Uterus (tissue), 3 donors: ENCODE measurements at regions not wholly inside any gene's neighbourhood (a gene's known extent, or its start where the extent isn't known, plus 50 kb on each side); places are given as distances from the start of the nearest gene placed in this dataset.

Experiments used
- DNase-seq, 2 donors: peaks; one replicate each; pipeline ENCODE4 v3.0.0-alpha.2; 2019 to 2020
- H3K27ac ChIP-seq, 2 donors: fragments of 200-600 bp; sonication (generic); 1 replicate in 1 of 2; 2 replicates in 1 of 2; pipeline ENCODE4 v1.5.1; 2016 to 2018
- H3K27me3 ChIP-seq, 2 donors: fragments of 200-600 bp; sonication (generic); one replicate each; pipeline ENCODE4 v1.5.1; 2018 to 2019; ENCODE audit warnings: control low read depth in 1 of 2
- H3K36me3 ChIP-seq, 2 donors: fragments of 200-600 bp; sonication (generic); one replicate each; pipeline ENCODE4 v1.5.1; 2019; ENCODE audit warnings: control low read depth in 1 of 2
- H3K4me1 ChIP-seq, 2 donors: fragments of 200-600 bp; sonication (generic); one replicate each; pipeline ENCODE4 v1.5.1; 2018 to 2019; ENCODE audit warnings: control low read depth in 1 of 2
- H3K4me3 ChIP-seq, 2 donors: fragments of 200-600 bp; sonication (generic); 1 replicate in 1 of 2; 2 replicates in 1 of 2; pipeline ENCODE4 v1.5.1; 2018 to 2019; ENCODE audit warnings: mild to moderate bottlenecking in 1 of 2
- H3K9me3 ChIP-seq, 2 donors: fragments of 200-600 bp; sonication (generic); one replicate each; pipeline ENCODE4 v1.5.1; 2019; ENCODE audit warnings: control low read depth in 1 of 2
- POLR2A ChIP-seq, 2 donors: fragments of 450-650 bp; IDR thresholded peaks; one replicate each; pipeline ENCODE4 v1.6.1; 2016; ENCODE audit warnings: antibody characterized with exemption in 2 of 2, mild to moderate bottlenecking in 1 of 2, moderate library complexity in 1 of 2
- intact Hi-C: fragments of 100-400 bp; cut with DNase I; formaldehyde crosslinking; loops from one replicate; pipeline ENCODE4 v1.15.1; 2023; ENCODE audit warnings: low total_unique reads
- TF ChIP-seq, protein P1 (sequence below), 4 experiments: fragments of 200-600 bp in 2 of 4; fragments of 450-650 bp in 2 of 4; sonication (generic) in 2 of 4; IDR thresholded peaks; one replicate each; pipeline ENCODE4 v1.5.1; 2016 to 2019; ENCODE audit warnings: antibody characterized with exemption in 4 of 4, mild to moderate bottlenecking in 2 of 4, moderate library complexity in 1 of 4
- donor health status: DM: yes; HTN: yes; CAD: no.

DNA sequence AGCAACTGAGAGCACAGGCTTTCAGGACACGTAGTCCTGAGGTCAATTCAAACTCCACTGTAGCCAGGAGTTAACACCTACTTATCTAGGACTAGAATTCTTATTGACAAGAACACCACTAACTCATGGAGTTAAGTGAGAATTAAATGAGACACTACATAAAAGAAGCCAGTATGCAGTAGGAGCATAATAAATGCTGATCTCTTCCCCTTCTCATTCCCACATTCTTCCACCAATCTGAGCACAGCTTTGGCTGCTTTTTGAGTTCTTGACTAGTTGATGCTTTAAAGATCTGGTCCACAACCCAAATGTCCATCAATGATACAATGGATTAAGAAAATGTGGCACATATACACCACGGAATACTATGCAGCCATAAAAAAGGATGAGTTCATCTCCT is 55.2 kb downstream of the TTC32 start:
- H3K36me3 ChIP-seq, result no peaks in the 10 kb centered on the region
- H3K27me3 ChIP-seq, result no peaks in the 10 kb centered on the region
- H3K27ac ChIP-seq, result no peak overlapping the region
- TF ChIP-seq, protein P1, sequence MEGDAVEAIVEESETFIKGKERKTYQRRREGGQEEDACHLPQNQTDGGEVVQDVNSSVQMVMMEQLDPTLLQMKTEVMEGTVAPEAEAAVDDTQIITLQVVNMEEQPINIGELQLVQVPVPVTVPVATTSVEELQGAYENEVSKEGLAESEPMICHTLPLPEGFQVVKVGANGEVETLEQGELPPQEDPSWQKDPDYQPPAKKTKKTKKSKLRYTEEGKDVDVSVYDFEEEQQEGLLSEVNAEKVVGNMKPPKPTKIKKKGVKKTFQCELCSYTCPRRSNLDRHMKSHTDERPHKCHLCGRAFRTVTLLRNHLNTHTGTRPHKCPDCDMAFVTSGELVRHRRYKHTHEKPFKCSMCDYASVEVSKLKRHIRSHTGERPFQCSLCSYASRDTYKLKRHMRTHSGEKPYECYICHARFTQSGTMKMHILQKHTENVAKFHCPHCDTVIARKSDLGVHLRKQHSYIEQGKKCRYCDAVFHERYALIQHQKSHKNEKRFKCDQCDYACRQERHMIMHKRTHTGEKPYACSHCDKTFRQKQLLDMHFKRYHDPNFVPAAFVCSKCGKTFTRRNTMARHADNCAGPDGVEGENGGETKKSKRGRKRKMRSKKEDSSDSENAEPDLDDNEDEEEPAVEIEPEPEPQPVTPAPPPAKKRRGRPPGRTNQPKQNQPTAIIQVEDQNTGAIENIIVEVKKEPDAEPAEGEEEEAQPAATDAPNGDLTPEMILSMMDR (IDR thresholded peaks at IDR 0.05), result no peak
- no peak for TF ChIP-seq POLR2A (IDR thresholded peaks at IDR 0.05)
- intact Hi-C loops, result no loop called here
- no peak for DNase-seq
- no peaks in the 10 kb centered on the region for H3K4me1 ChIP-seq
- H3K4me3 ChIP-seq, result no peak overlapping the region
- H3K9me3 ChIP-seq, result no peaks in the 10 kb centered on the region

DNA sequence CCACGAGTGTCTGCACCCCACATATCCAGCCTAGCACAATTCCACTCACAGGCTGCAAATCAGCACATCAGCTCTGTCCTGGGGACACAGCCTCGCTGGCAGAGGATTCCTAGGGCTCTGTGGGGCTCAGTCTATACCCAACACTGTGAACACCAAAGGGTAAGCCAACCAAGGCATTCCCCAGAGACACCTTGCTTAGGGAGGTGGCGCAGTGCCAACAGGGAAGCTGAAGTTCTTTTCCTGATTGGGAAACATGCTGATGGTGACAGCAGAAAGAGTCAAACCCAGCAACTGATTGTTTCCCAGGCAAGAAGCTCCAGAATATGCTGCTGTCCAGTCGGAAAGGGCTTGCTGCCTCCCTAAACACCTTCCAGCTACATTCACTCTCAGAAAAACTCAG is 55.8 kb downstream of the TTC32 start:
- no peak overlapping the region for H3K4me3 ChIP-seq
- TF ChIP-seq, protein P1 (IDR thresholded peaks at IDR 0.05), result no peak
- TF ChIP-seq POLR2A (IDR thresholded peaks at IDR 0.05), result no peak
- H3K27ac ChIP-seq, result no peak overlapping the region
- intact Hi-C loops, result no loop called here
- H3K9me3 ChIP-seq, result no peaks in the 10 kb centered on the region
- H3K36me3 ChIP-seq, result no peaks in the 10 kb centered on the region
- DNase-seq, result no peak
- no peaks in the 10 kb centered on the region for H3K4me1 ChIP-seq
- no peaks in the 10 kb centered on the region for H3K27me3 ChIP-seq

DNA sequence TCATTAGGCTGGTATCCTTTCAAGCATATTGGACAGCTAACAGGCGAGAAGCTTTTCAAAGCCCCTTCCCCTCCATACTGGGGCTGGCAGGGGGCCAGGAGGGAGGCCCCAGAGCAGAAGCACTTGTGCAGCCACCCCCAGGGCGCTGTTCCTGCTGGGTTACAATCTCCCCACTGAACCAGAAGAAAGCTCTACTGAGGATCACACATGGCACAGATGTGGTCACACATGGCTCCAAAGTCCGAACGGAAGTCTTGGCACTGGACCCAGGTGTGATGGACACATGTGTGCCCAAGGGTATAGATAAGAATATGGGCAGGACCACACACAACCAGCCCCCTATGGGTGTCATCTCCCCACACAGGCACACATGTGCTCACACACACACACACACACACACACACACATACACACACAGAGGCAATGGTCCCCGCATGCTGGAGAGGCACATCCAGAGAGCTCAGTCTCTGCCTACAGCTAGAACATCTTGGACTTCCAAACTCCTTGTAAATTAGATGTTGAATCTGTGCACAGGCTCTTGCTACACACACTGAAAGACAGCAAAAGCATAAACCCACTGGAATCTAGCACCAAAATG is 56.4 kb downstream of the TTC32 start:
- Histone ChIP-seq H3K36me3 (no peaks in the 10 kb centered on the region), H3K9me3 (no peaks in the 10 kb centered on the region), H3K27ac (no peak overlapping the region), H3K4me3 (no peak overlapping the region), H3K27me3 (no peaks in the 10 kb centered on the region), H3K4me1 (no peaks in the 10 kb centered on the region)
- no peak for DNase-seq
- TF ChIP-seq, protein P1 (IDR thresholded peaks at IDR 0.05), result no peak
- no peak for TF ChIP-seq POLR2A (IDR thresholded peaks at IDR 0.05)
- intact Hi-C loops, result no loop called here

DNA sequence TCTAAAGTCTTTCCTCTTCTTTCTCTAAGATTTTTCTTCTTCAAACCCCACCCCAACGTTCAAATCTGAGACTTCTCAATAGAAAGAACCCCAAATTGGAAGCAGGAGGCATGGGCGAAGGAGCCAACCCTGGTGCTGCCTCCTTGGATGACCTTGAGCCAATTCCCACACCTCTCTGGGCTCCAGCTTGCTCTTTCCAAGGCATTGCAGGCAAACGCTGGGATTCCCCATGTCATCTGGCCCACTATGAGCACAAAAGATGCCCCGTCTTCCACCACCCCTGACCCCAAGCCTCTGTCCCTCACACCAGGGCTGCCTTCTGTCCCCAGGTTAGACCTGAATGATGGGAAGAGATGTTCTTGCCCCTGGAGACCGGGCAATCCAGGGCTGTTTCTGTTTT is 57.0 kb downstream of the TTC32 start:
- intact Hi-C loops, result no loop called here
- DNase-seq, result no peak

DNA sequence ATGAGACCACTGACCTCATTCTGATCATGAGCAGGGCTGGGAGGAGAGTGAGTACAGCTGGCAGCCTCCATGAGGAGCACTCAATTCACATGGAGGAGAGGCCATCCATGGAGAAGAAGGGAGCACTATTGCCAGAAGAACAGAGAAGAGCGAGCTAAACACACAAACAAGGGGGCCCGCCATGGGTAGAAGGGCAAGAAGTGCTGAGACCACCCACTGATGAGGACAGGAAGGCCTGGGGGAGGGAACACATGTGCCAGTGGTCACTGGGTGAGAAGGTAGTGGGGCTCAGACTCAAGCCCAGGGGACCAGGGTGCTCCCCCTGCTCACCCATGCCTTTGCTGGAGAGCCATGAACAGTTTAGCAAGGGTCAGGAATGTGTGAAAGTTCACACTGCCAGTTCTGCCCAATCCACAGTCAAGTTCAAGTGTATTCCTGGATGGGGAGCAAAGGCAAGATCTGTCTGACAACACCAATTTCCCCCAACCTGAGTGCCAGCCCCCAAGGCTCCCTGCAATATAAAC is 57.7 kb downstream of the TTC32 start:
- H3K27ac ChIP-seq, result no peak overlapping the region
- H3K4me3 ChIP-seq, result no peak overlapping the region
- intact Hi-C loops, result no loop called here
- H3K9me3 ChIP-seq, result no peaks in the 10 kb centered on the region
- TF ChIP-seq, protein P1 (IDR thresholded peaks at IDR 0.05), result no peak
- no peak for TF ChIP-seq POLR2A (IDR thresholded peaks at IDR 0.05)
- no peaks in the 10 kb centered on the region for H3K36me3 ChIP-seq
- DNase-seq, result no peak
- H3K4me1 ChIP-seq, result no peaks in the 10 kb centered on the region
- no peaks in the 10 kb centered on the region for H3K27me3 ChIP-seq

More for the DNA sequence above, 57.0 kb downstream of the TTC32 start:
- H3K4me1 ChIP-seq, result no peaks in the 10 kb centered on the region
- H3K4me3 ChIP-seq, result no peak overlapping the region
- H3K27me3 ChIP-seq, result no peaks in the 10 kb centered on the region
- no peaks in the 10 kb centered on the region for H3K36me3 ChIP-seq
- no peaks in the 10 kb centered on the region for H3K9me3 ChIP-seq
- TF ChIP-seq POLR2A (IDR thresholded peaks at IDR 0.05), result no peak
- TF ChIP-seq, protein P1 (IDR thresholded peaks at IDR 0.05), result no peak
- no peak overlapping the region for H3K27ac ChIP-seq
